ENCODE measurements at regions not wholly inside any gene's neighbourhood (a gene's known extent, or its start where the extent isn't known, plus 50 kb on each side); places are given as distances from the start of the nearest gene placed in this dataset.
A peak's percentile ranks its signal among the peaks of the same experiment; 100 is the strongest.

- TF ChIP-seq ZSCAN4 (tag by site-specific recombination; IDR thresholded peaks at IDR 0.05), result peak; percentile 90
- TF ChIP-seq ZNF174 (tag by site-specific recombination; IDR thresholded peaks at IDR 0.05), result no peak
- ChIA-PET CTCF (interaction anchor here (0.6 to 6.2 kb wide), 30 partner anchors 8 to 715 kb away, joined by 3 to 127 read pairs (median 4); partner anchors contain the start of gene FOXC2), POLR2A (interaction anchor here (0.8 kb wide), 1 partner anchor 497 kb away, joined by 3 read pairs; the partner anchor contains the start of gene FOXC2)
- H3K4me3 ChIP-seq (ENCODE audit: low read depth, low read length), result no peak overlapping the region
- no peaks in the 10 kb centered on the region for H3K9me3 ChIP-seq (ENCODE audit: control insufficient read depth, insufficient read depth, low read depth, low read length)
- no peaks in the 10 kb centered on the region for H3K4me1 ChIP-seq (ENCODE audit: control insufficient read depth, insufficient read depth, low read length)
- H3K36me3 ChIP-seq (ENCODE audit: control insufficient read depth in 2 of 2, insufficient read depth in 1 of 2, low read length in 2 of 2), result no peaks in the 10 kb centered on the region
- no peak overlapping the region for H3K27ac ChIP-seq (ENCODE audit: extremely low read depth, low read depth, low read length)
Observed at GRCh38 chr16:87063543-87063942, 253.6 kb downstream of the C16orf95 start.

DNA sequence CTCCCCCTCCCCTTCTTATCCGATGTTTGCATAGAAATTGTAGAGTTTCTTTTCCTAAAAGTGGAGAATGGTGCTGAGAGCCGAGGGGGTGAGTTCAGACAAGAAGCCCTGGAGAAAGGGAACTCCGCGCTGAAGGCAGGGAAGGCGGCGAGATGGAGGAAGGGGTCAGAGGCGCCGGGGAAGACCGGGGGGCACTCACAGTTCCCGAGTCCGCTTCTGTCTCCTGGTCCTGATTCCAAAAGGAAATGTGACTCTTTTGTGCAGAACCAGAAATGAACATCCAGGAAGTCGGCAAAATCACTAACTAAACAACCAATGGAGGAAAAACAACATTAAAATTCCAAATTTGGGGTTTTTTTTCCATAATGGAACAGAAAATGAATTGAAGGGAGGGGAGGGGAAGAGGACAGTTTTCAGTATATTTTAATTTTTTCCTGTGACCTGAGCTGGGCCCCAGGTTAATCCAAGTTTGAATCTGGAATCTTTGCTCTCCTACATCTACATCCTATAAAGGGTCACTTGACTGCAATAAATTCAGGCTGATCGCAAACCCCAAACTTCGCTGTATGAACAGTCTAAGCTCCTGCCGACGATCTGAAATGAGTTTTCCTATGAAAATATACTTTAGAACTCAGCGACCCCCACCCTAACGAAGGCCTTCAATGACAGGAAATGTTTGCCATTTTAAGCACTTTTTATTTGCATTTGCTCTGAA lies 252.3 kb downstream of the C16orf95 start:
- CTCF ChIA-PET, result interaction anchor here (0.6 to 1.2 kb wide), 3 partner anchors 11 to 490 kb away, joined by 3 to 5 read pairs (median 5); no protein-coding TSS in a partner anchor
- no peaks in the 10 kb centered on the region for H3K4me1 ChIP-seq (ENCODE audit: control insufficient read depth, insufficient read depth, low read length)

More for the DNA sequence above, 252.3 kb downstream of the C16orf95 start:
- Histone ChIP-seq H3K36me3 (ENCODE audit: control insufficient read depth in 2 of 2, insufficient read depth in 1 of 2, low read length in 2 of 2) (no peaks in the 10 kb centered on the region), H3K9me3 (ENCODE audit: control insufficient read depth, insufficient read depth, low read depth, low read length) (no peaks in the 10 kb centered on the region), H3K4me3 (ENCODE audit: low read depth, low read length) (no peak overlapping the region), H3K27ac (ENCODE audit: extremely low read depth, low read depth, low read length) (no peak overlapping the region)
- TF ChIP-seq PATZ1 (tag by site-specific recombination; IDR thresholded peaks at IDR 0.05) (no peak), ZBTB44 (tag by site-specific recombination; IDR thresholded peaks at IDR 0.05) (no peak), ZNF707 (tag by site-specific recombination; IDR thresholded peaks at IDR 0.05) (no peak), ZBTB8A (tag by site-specific recombination; IDR thresholded peaks at IDR 0.05) (no peak), OVOL3 (tag by site-specific recombination; IDR thresholded peaks at IDR 0.05) (no peak), ZNF341 (tag by site-specific recombination; IDR thresholded peaks at IDR 0.05; ENCODE audit: low read depth) (no peak), ZNF677 (tag by site-specific recombination; IDR thresholded peaks at IDR 0.05) (no peak), SALL2 (tag by site-specific recombination; IDR thresholded peaks at IDR 0.05; ENCODE audit: borderline replicate concordance) (no peak), ZNF571 (tag by site-specific recombination; IDR thresholded peaks at IDR 0.05) (no peak), GLI4 (tag by site-specific recombination; IDR thresholded peaks at IDR 0.05) (no peak), ZNF140 (tag by site-specific recombination; IDR thresholded peaks at IDR 0.05) (no peak), YY2 (tag by site-specific recombination; IDR thresholded peaks at IDR 0.05) (no peak), ZNF18 (tag by site-specific recombination; IDR thresholded peaks at IDR 0.05) (no peak), ZNF350 (tag by site-specific recombination; IDR thresholded peaks at IDR 0.05) (no peak), ZNF133 (tag by site-specific recombination; IDR thresholded peaks at IDR 0.05) (no peak), ZNF555 (tag by site-specific recombination; conservative IDR thresholded peaks at IDR 0.05) (no peak), ZNF549 (tag by site-specific recombination; IDR thresholded peaks at IDR 0.05) (no peak), ZNF112 (tag by site-specific recombination; IDR thresholded peaks at IDR 0.05) (no peak), PRDM10 (tag by site-specific recombination; IDR thresholded peaks at IDR 0.05) (no peak), ZNF660 (tag by site-specific recombination; IDR thresholded peaks at IDR 0.05) (no peak)
- POLR2A ChIA-PET, result no interaction called here
